Neural cell (in vitro differentiated cells): ENCODE measurements at regions not wholly inside any gene's neighbourhood (a gene's known extent, or its start where the extent isn't known, plus 50 kb on each side); places are given as distances from the start of the nearest gene placed in this dataset.

Experiments used
- H2AFZ ChIP-seq: fragments of 200-600, 300-800 bp; sonication (generic), shearing (Covaris generic); 2 replicates; pipeline ENCODE4 v1.6.0; 2014; ENCODE audit warnings: low read depth, mild to moderate bottlenecking, antibody characterized with exemption, low read length, moderate library complexity
- H3F3A ChIP-seq: fragments of 200-600 bp; shearing (Covaris generic); 2 replicates; pipeline ENCODE4 v1.6.1; 2016; ENCODE audit warnings: mild to moderate bottlenecking, moderate library complexity, mixed read lengths, antibody characterized with exemption, low read length; ENCODE audit not compliant: insufficient read depth, poor library complexity, severe bottlenecking
- H3K27ac ChIP-seq: fragments of 200-600, 300-800 bp; sonication (generic), shearing (Covaris generic); 2 replicates; pipeline ENCODE4 v1.5.1; 2014; ENCODE audit warnings: mild to moderate bottlenecking, low read length, moderate library complexity
- H3K27me3 ChIP-seq: fragments of 300-800, 200-600 bp; sonication (generic), shearing (Covaris generic); 2 replicates; pipeline ENCODE4 v1.6.0; 2014; ENCODE audit warnings: mild to moderate bottlenecking, low read depth, low read length, moderate library complexity; ENCODE audit not compliant: insufficient read depth
- H3K36me3 ChIP-seq: fragments of 300-800, 200-600 bp; sonication (generic), shearing (Covaris generic); 2 replicates; pipeline ENCODE4 v1.5.1; 2014; ENCODE audit warnings: mild to moderate bottlenecking, antibody characterized with exemption, low read length, moderate library complexity; ENCODE audit not compliant: insufficient read depth
- H3K4me2 ChIP-seq: fragments of 300-800, 200-600 bp; sonication (generic), shearing (Covaris generic); 2 replicates; pipeline ENCODE4 v1.6.0; 2014; ENCODE audit warnings: mild to moderate bottlenecking, low read length
- H3K4me3 ChIP-seq: fragments of 300-800, 200-600 bp; sonication (generic), shearing (Covaris generic); 2 replicates; pipeline ENCODE4 v1.5.1; 2014; ENCODE audit warnings: mild to moderate bottlenecking, low read length, moderate library complexity
- H3K79me2 ChIP-seq: fragments of 200-600 bp; shearing (Covaris generic); replicated peaks from 2 replicates; pipeline ENCODE4 v1.6.0; 2014; ENCODE audit warnings: mild to moderate bottlenecking, low read length, moderate library complexity; ENCODE audit not compliant: insufficient read depth
- H3K9ac ChIP-seq: fragments of 300-800, 200-600 bp; sonication (generic), shearing (Covaris generic); 2 replicates; pipeline ENCODE4 v1.6.1; 2016; ENCODE audit warnings: mild to moderate bottlenecking, low read length, mixed read lengths
- H3K9me2 ChIP-seq: fragments of 200-600 bp; shearing (Covaris generic); 2 replicates; pipeline ENCODE4 v1.6.1; 2016; ENCODE audit warnings: mild to moderate bottlenecking, low read length, mixed read lengths; ENCODE audit not compliant: insufficient read depth
- H3K9me3 ChIP-seq: fragments of 200-600, 300-800 bp; sonication (generic), shearing (Covaris generic); 2 replicates; pipeline ENCODE4 v1.6.1; 2016; ENCODE audit warnings: mild to moderate bottlenecking, mixed run types, low read length, moderate library complexity, mixed read lengths
- H4K20me1 ChIP-seq: fragments of 200-600 bp; shearing (Covaris generic); 2 replicates; pipeline ENCODE4 v1.6.1; 2016; ENCODE audit warnings: mild to moderate bottlenecking, mixed run types; ENCODE audit not compliant: insufficient read depth
- CTCF ChIP-seq: fragments of 450-650 bp; IDR thresholded peaks from 2 replicates; pipeline ENCODE4 v1.5.1; 2014; ENCODE audit warnings: antibody characterized with exemption, mild to moderate bottlenecking, moderate library complexity; ENCODE audit not compliant: poor library complexity, severe bottlenecking
- EP300 ChIP-seq: fragments of 450-650 bp; conservative IDR thresholded peaks from 2 replicates; pipeline ENCODE4 v1.6.1; 2014; ENCODE audit warnings: antibody characterized with exemption, mild to moderate bottlenecking, moderate library complexity; ENCODE audit not compliant: poor library complexity, severe bottlenecking
- EZH2 ChIP-seq: fragments of 200-600, 300-800 bp; shearing (Covaris generic), sonication (generic); IDR thresholded peaks from 2 replicates; pipeline ENCODE4 v1.6.1; 2014; ENCODE audit warnings: antibody characterized with exemption, low read length, borderline replicate concordance, mild to moderate bottlenecking; ENCODE audit not compliant: insufficient read depth, poor library complexity, severe bottlenecking
- MXI1 ChIP-seq: fragments of 450-650 bp; conservative IDR thresholded peaks from 2 replicates; pipeline ENCODE4 v1.6.1; 2014; ENCODE audit warnings: antibody characterized with exemption, mild to moderate bottlenecking; ENCODE audit not compliant: poor library complexity, severe bottlenecking
- POLR2AphosphoS5 ChIP-seq: IDR thresholded peaks from 2 replicates; pipeline ENCODE4 v1.6.1; 2012
- RAD21 ChIP-seq: fragments of 450-650 bp; conservative IDR thresholded peaks from 2 replicates; pipeline ENCODE4 v1.6.1; 2014; ENCODE audit warnings: antibody characterized with exemption, mild to moderate bottlenecking, moderate library complexity
- REST ChIP-seq: IDR thresholded peaks from 2 replicates; pipeline ENCODE4 v1.6.1; 2012; ENCODE audit warnings: borderline replicate concordance
- SMC3 ChIP-seq: fragments of 450-650 bp; conservative IDR thresholded peaks from 2 replicates; pipeline ENCODE4 v1.6.1; 2014; ENCODE audit warnings: antibody characterized with exemption, mild to moderate bottlenecking, moderate library complexity; ENCODE audit not compliant: poor library complexity
- TAF1 ChIP-seq: IDR thresholded peaks from 2 replicates; pipeline ENCODE4 v1.6.1; 2012; ENCODE audit warnings: low read depth

- Histone ChIP-seq H3K36me3 (no peaks in the 10 kb centered on the region), H3K9me2 (no peaks in the 10 kb centered on the region), H3K9me3 (no peaks in the 10 kb centered on the region), H3K27ac (no peak overlapping the region), H3K79me2 (no peaks in the 10 kb centered on the region), H3F3A (no peaks in the 10 kb centered on the region), H3K27me3 (no peaks in the 10 kb centered on the region), H3K4me2 (no peak overlapping the region), H3K9ac (no peak overlapping the region), H4K20me1 (no peaks in the 10 kb centered on the region), H3K4me3 (no peak overlapping the region), H2AFZ (no peak overlapping the region)
- TF ChIP-seq REST (no peak), CTCF (no peak), MXI1 (no peak), EZH2 (no peak)
Measured at GRCh38 chr13:79862515-79862914, 381.6 kb downstream of the NDFIP2 start.

GRCh38 chr13:79861731-79862130, 380.8 kb downstream of the NDFIP2 start:
- no peaks in the 10 kb centered on the region for H3K27me3 ChIP-seq
- H3K9me2 ChIP-seq = no peaks in the 10 kb centered on the region
- no peak overlapping the region for H3K9ac ChIP-seq
- no peaks in the 10 kb centered on the region for H3F3A ChIP-seq
- H3K27ac ChIP-seq = no peak overlapping the region
- H3K9me3 ChIP-seq = no peaks in the 10 kb centered on the region
- H3K79me2 ChIP-seq = no peaks in the 10 kb centered on the region
- no peak overlapping the region for H2AFZ ChIP-seq
- no peak overlapping the region for H3K4me2 ChIP-seq
- H3K4me3 ChIP-seq = no peak overlapping the region
- TF ChIP-seq EZH2 (no peak), SMC3 (no peak), RAD21 (no peak), CTCF (no peak), EP300 (no peak), MXI1 (no peak), POLR2AphosphoS5 (no peak), TAF1 (no peak), REST (no peak)
- no peaks in the 10 kb centered on the region for H4K20me1 ChIP-seq
- H3K36me3 ChIP-seq = no peaks in the 10 kb centered on the region
